Ovary (tissue), 7 donors: ENCODE measurements at regions not wholly inside any gene's neighbourhood (a gene's known extent, or its start where the extent isn't known, plus 50 kb on each side); places are given as distances from the start of the nearest gene placed in this dataset.

Experiments
- DNase-seq, 5 donors: peaks; one replicate each; pipeline ENCODE4 v3.0.0-alpha.2; 2019 to 2020
- H3K27ac ChIP-seq, 2 donors: fragments of 200-600 bp; one replicate each; pipeline versions ENCODE4 v1.5.1 to v1.8.0; 2019 to 2022
- H3K27me3 ChIP-seq: fragments of 200-600 bp; one replicate; pipeline ENCODE4 v1.8.0; 2022
- H3K36me3 ChIP-seq: fragments of 200-600 bp; sonication (generic); one replicate; pipeline ENCODE4 v1.5.1; 2019
- H3K4me1 ChIP-seq: one replicate; pipeline ENCODE4 v1.8.1; 2013; ENCODE audit warnings: mild to moderate bottlenecking, moderate library complexity; ENCODE audit not compliant: insufficient read depth
- H3K4me3 ChIP-seq: fragments of 200-600 bp; sonication (generic); one replicate; pipeline ENCODE4 v1.5.1; 2017
- H3K9me3 ChIP-seq, 2 donors: fragments of 200-600 bp in 1 of 2; sonication (generic) in 1 of 2; one replicate each; pipeline versions ENCODE4 v1.5.1 to v1.8.1; 2013 to 2019; ENCODE audit warnings: mild to moderate bottlenecking in 1 of 2, moderate library complexity in 1 of 2
- CTCF ChIP-seq, 3 donors: fragments of 450-650 bp in 2 of 3; fragments of 200-600 bp in 1 of 3; IDR thresholded peaks; one replicate each; pipeline versions ENCODE4 v1.5.1 to v1.8.0; 2016 to 2022; ENCODE audit warnings: antibody characterized with exemption in 3 of 3, mild to moderate bottlenecking in 1 of 3
- EP300 ChIP-seq: sonication (generic); formaldehyde crosslinking; IDR thresholded peaks from one replicate; pipeline ENCODE4 v1.6.1; 2017; ENCODE audit warnings: antibody characterized with exemption
- POLR2A ChIP-seq: fragments of 450-650 bp; IDR thresholded peaks from one replicate; pipeline ENCODE4 v1.6.1; 2017; ENCODE audit warnings: antibody characterized with exemption, mild to moderate bottlenecking, moderate library complexity
- WGBS, 3 donors: extraction: QIAGEN DNeasy Blood & Tissue Kit in 1 of 3; methylation state at CpG; one replicate each; pipeline versions ENCODE4 v1.1.5 to v1.1.7; 2013 to 2017; 5-methylcytosine and 5-hydroxymethylcytosine counted together
- intact Hi-C, 4 donors: fragments of 100-400 bp; cut with DNase I; formaldehyde crosslinking; loops; one replicate each; pipeline versions ENCODE4 v1.11.0 to v1.15.1; 2022 to 2023
- donor health status: DM: no; HTN: no; CAD: no; lungs with moderate emphysema.
- donor health status: DM: no; HTN: no; CAD: no.
- donor health status: Bipolar disorder and iron deficiency.
- donor health status: DM: no; HTN: no; CAD: no.
- donor health status: DM: yes; HTN: yes; CAD: no.

GRCh38 chr7:131900785-131901287 is 344.4 kb upstream of the PODXL start:
- no peak for TF ChIP-seq POLR2A
- no peak for TF ChIP-seq EP300
- no peak for TF ChIP-seq CTCF (IDR thresholded peaks at IDR 0.05)
- Histone ChIP-seq H3K9me3 (no peaks in the 10 kb centered on the region), H3K36me3 (no peaks in the 10 kb centered on the region), H3K4me3 (no peak overlapping the region), H3K27ac (no peak overlapping the region), H3K27me3 (no peaks in the 10 kb centered on the region), H3K4me1 (no peaks in the 10 kb centered on the region)
- WGBS, 3 donors = 44 to 71% (median 63%) methylated on average over 1 of the region's 1 CpG
- no peak for DNase-seq
- intact Hi-C loops = no loop called here

GRCh38 chr7:131899271-131900030 is 343.0 kb upstream of the PODXL start:
- TF ChIP-seq EP300 (no peak), POLR2A (no peak), CTCF (IDR thresholded peaks at IDR 0.05) (no peak)
- Histone ChIP-seq H3K4me1 (no peaks in the 10 kb centered on the region), H3K9me3 (no peaks in the 10 kb centered on the region), H3K27me3 (no peaks in the 10 kb centered on the region), H3K36me3 (no peaks in the 10 kb centered on the region), H3K27ac (no peak overlapping the region), H3K4me3 (no peak overlapping the region)
- intact Hi-C loops = no loop called here
- 72 to 82% (median 76%) methylated on average over 4 of the region's 4 CpGs for WGBS, 3 donors
- no peak for DNase-seq

GRCh38 chr7:131898418-131898817 is 342.0 kb upstream of the PODXL start:
- WGBS, 3 donors = 40 to 43% (median 41%) methylated on average over 3 of the region's 3 CpGs
- intact Hi-C loops = no loop called here
- Histone ChIP-seq H3K27ac (no peak overlapping the region), H3K36me3 (no peaks in the 10 kb centered on the region), H3K27me3 (no peaks in the 10 kb centered on the region), H3K4me1 (no peaks in the 10 kb centered on the region), H3K9me3 (no peaks in the 10 kb centered on the region), H3K4me3 (no peak overlapping the region)
- TF ChIP-seq EP300 (no peak), POLR2A (no peak), CTCF (IDR thresholded peaks at IDR 0.05) (no peak)
- no peak for DNase-seq

GRCh38 chr7:131897790-131898165 is 341.4 kb upstream of the PODXL start:
- intact Hi-C loops = no loop called here
- TF ChIP-seq CTCF (IDR thresholded peaks at IDR 0.05) = no peak
- TF ChIP-seq POLR2A = no peak
- TF ChIP-seq EP300 = no peak
- 56 to 73% (median 60%) methylated on average over 2 of the region's 2 CpGs for WGBS, 3 donors

More at GRCh38 chr7:131897790-131898165, 341.4 kb upstream of the PODXL start:
- Histone ChIP-seq H3K36me3 (no peaks in the 10 kb centered on the region), H3K4me1 (no peaks in the 10 kb centered on the region), H3K27me3 (no peaks in the 10 kb centered on the region), H3K9me3 (no peaks in the 10 kb centered on the region), H3K4me3 (no peak overlapping the region), H3K27ac (no peak overlapping the region)
- no peak for DNase-seq
